ENCODE measurements at regions not wholly inside any gene's neighbourhood (a gene's known extent, or its start where the extent isn't known, plus 50 kb on each side); places are given as distances from the start of the nearest gene placed in this dataset.

DNA sequence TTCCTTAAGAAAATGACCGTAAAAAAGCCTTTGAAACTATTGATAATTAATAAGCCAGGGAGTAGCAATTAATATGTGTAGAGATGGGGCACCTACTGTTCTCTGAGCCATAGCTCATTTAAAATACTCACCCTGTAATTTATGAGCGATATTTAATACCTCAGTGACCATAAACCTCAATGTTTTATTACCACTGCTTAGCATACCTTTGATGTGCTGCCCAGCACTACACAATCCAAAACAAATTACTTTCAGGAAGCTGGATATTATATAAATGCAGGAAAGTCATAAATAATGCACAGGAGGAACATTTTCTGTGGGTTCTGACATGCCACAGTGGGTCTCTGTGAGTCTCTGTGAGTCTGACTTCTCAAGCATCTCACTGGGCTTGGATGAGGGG is 166.1 kb upstream of the RPL34 start (continued):
- TF ChIP-seq, protein P1, sequence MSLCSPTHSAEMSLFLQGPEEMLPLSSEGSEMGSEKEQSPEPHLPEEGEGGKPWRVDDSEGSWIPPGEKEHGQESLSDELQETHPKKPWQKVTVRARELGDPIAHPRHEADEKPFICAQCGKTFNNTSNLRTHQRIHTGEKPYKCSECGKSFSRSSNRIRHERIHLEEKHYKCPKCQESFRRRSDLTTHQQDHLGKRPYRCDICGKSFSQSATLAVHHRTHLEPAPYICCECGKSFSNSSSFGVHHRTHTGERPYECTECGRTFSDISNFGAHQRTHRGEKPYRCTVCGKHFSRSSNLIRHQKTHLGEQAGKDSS (CRISPR knock-in tag; IDR thresholded peaks at IDR 0.05; ENCODE audit: borderline replicate concordance, low read depth), result no peak
- TF ChIP-seq ZNF205 (CRISPR knock-in tag; IDR thresholded peaks at IDR 0.05) (no peak), FLYWCH1 (CRISPR knock-in tag; IDR thresholded peaks at IDR 0.05) (no peak), PITX1 (CRISPR knock-in tag; IDR thresholded peaks at IDR 0.05) (no peak)
- TF ChIP-seq, protein P2, sequence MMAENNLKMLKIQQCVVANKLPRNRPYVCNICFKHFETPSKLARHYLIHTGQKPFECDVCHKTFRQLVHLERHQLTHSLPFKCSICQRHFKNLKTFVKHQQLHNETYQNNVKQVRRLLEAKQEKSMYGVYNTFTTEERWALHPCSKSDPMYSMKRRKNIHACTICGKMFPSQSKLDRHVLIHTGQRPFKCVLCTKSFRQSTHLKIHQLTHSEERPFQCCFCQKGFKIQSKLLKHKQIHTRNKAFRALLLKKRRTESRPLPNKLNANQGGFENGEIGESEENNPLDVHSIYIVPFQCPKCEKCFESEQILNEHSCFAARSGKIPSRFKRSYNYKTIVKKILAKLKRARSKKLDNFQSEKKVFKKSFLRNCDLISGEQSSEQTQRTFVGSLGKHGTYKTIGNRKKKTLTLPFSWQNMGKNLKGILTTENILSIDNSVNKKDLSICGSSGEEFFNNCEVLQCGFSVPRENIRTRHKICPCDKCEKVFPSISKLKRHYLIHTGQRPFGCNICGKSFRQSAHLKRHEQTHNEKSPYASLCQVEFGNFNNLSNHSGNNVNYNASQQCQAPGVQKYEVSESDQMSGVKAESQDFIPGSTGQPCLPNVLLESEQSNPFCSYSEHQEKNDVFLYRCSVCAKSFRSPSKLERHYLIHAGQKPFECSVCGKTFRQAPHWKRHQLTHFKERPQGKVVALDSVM (CRISPR knock-in tag; IDR thresholded peaks at IDR 0.05), result no peak

DNA sequence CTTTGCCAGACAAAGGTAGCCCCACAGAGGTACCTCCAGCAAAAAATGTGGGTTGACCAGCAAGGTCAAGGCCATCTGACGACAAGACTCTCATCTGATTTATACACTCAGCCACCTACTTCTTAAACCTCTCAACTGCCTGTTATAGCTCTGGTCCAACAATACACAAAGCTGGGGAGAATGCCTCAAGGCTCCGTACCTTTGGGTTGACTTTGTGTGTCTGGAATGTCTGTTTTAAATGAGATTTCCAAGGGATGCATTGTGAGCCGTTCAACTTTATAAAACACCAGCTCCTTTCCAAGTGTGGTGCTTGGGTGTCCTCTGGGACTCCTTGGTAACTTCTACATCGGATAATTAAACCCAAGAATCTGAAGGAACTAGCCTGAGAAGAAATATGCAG is 167.0 kb upstream of the RPL34 start:
- no peak overlapping the region for H2AFZ ChIP-seq (ENCODE audit: low read length)
- H3K36me3 ChIP-seq (replicated peaks in 1 of 2; ENCODE audit: control insufficient read depth in 1 of 2, insufficient read depth in 2 of 2, low read length in 2 of 2), result no peaks in the 10 kb centered on the region
- in situ Hi-C loops (cut with HindIII; ENCODE audit: extremely low pct_ligation_motif_present, low pct_unique_long_range_greater_than_20kb), result no loop called here
- DNase-seq (ENCODE audit: low spot score) (no peak), FAIRE-seq (no peak), ATAC-seq (no peak)
- H4K20me1 ChIP-seq (ENCODE audit: insufficient read depth, low read length), result no peaks in the 10 kb centered on the region
- no peak overlapping the region for H3K4me3 ChIP-seq (replicated peaks in 1 of 3; ENCODE audit: insufficient read depth in 1 of 3, low read depth in 2 of 3, low read length in 3 of 3)
- no peaks in the 10 kb centered on the region for H3K4me1 ChIP-seq (ENCODE audit: insufficient read depth, low read length)
- POLR2A ChIA-PET, result no interaction called here
- BruUV-seq (replicated peaks), result no TSS peak
- no peak overlapping the region for H3K27ac ChIP-seq (ENCODE audit: extremely low read length, insufficient read depth, low read length)
- H3K27me3 ChIP-seq (ENCODE audit: control insufficient read depth in 1 of 2, insufficient read depth in 2 of 2, low read length in 2 of 2), result no peaks in the 10 kb centered on the region
- H3K9me3 ChIP-seq (ENCODE audit: low read length), result no peaks in the 10 kb centered on the region
- 19% methylated on average over 4 of the region's 4 CpGs for WGBS (ENCODE audit: low lambda C conversion rate)
- no peak overlapping the region for H3K4me2 ChIP-seq (ENCODE audit: low read depth, low read length)
- CTCF ChIA-PET (ENCODE audit: low intra/inter-chr PET ratio, low total read pairs), result no interaction called here
- H3K9ac ChIP-seq (ENCODE audit: insufficient read depth, low read depth, low read length), result no peak overlapping the region
- intact Hi-C loops (cut with micrococcal nuclease; ENCODE audit: unreplicated experiment), result no loop called here
- no peaks in the 10 kb centered on the region for H3K79me2 ChIP-seq (ENCODE audit: insufficient read depth, low read length)
- TF ChIP-seq SALL1 (CRISPR knock-in tag; IDR thresholded peaks at IDR 0.05) (no peak), ZNF83 (CRISPR knock-in tag; IDR thresholded peaks at IDR 0.05; ENCODE audit: borderline replicate concordance) (no peak), IRX3 (CRISPR knock-in tag; IDR thresholded peaks at IDR 0.05; ENCODE audit: borderline replicate concordance, low read depth) (no peak), NRL (CRISPR knock-in tag; IDR thresholded peaks at IDR 0.05; ENCODE audit: borderline replicate concordance) (no peak), THAP11 (CRISPR knock-in tag; IDR thresholded peaks at IDR 0.05) (no peak), ZC3H13 (CRISPR knock-in tag; IDR thresholded peaks at IDR 0.05) (no peak), ZNF33B (CRISPR knock-in tag; IDR thresholded peaks at IDR 0.05) (no peak), SALL2 (CRISPR knock-in tag; IDR thresholded peaks at IDR 0.05) (no peak), PRMT3 (CRISPR knock-in tag; IDR thresholded peaks at IDR 0.05; ENCODE audit: borderline replicate concordance, low read depth) (no peak)
- TF ChIP-seq, protein P3, sequence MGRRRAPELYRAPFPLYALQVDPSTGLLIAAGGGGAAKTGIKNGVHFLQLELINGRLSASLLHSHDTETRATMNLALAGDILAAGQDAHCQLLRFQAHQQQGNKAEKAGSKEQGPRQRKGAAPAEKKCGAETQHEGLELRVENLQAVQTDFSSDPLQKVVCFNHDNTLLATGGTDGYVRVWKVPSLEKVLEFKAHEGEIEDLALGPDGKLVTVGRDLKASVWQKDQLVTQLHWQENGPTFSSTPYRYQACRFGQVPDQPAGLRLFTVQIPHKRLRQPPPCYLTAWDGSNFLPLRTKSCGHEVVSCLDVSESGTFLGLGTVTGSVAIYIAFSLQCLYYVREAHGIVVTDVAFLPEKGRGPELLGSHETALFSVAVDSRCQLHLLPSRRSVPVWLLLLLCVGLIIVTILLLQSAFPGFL (CRISPR knock-in tag; IDR thresholded peaks at IDR 0.05), result no peak
- TF ChIP-seq, protein P4, sequence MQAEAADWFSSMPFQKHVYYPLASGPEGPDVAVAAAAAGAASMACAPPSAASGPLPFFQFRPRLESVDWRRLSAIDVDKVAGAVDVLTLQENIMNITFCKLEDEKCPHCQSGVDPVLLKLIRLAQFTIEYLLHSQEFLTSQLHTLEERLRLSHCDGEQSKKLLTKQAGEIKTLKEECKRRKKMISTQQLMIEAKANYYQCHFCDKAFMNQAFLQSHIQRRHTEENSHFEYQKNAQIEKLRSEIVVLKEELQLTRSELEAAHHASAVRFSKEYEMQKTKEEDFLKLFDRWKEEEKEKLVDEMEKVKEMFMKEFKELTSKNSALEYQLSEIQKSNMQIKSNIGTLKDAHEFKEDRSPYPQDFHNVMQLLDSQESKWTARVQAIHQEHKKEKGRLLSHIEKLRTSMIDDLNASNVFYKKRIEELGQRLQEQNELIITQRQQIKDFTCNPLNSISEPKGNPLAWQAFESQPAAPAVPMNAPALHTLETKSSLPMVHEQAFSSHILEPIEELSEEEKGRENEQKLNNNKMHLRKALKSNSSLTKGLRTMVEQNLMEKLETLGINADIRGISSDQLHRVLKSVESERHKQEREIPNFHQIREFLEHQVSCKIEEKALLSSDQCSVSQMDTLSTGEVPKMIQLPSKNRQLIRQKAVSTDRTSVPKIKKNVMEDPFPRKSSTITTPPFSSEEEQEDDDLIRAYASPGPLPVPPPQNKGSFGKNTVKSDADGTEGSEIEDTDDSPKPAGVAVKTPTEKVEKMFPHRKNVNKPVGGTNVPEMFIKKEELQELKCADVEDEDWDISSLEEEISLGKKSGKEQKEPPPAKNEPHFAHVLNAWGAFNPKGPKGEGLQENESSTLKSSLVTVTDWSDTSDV (CRISPR knock-in tag; IDR thresholded peaks at IDR 0.05), result no peak
- TF ChIP-seq, protein P5, sequence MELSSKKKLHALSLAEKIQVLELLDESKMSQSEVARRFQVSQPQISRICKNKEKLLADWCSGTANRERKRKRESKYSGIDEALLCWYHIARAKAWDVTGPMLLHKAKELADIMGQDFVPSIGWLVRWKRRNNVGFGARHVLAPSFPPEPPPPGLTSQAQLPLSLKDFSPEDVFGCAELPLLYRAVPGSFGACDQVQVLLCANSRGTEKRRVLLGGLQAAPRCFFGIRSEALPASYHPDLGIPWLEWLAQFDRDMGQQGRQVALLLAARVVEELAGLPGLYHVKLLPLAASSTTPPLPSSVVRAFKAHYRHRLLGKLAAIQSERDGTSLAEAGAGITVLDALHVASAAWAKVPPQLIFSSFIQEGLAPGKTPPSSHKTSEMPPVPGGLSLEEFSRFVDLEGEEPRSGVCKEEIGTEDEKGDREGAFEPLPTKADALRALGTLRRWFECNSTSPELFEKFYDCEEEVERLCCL (CRISPR knock-in tag; IDR thresholded peaks at IDR 0.05; ENCODE audit: borderline replicate concordance), result no peak
